K562 (cell line): ENCODE measurements at regions not wholly inside any gene's neighbourhood (a gene's known extent, or its start where the extent isn't known, plus 50 kb on each side); places are given as distances from the start of the nearest gene placed in this dataset.

ENCODE experiments used
- CREBBP ChIP-seq: IDR thresholded peaks from one replicate; pipeline ENCODE4 v1.6.1; 2012; ENCODE audit warnings: low read depth, mild to moderate bottlenecking, control low read depth, inconsistent platforms, low read length
- ZNF79 ChIP-seq: fragments of 250-450 bp; sonication (Bioruptor Pico); IDR thresholded peaks from 2 replicates; pipeline ENCODE4 v1.4.0; 2020; ENCODE audit warnings: low read depth, mild to moderate bottlenecking, moderate library complexity
- TF ChIP-seq, protein P1 (sequence below), 2 experiments: fragments of 450-650 bp; formaldehyde crosslinking in 1 of 2; IDR thresholded peaks; 2 replicates each; pipeline versions ENCODE4 v1.4.0 to v1.6.1; 2014 to 2020; ENCODE audit warnings: mild to moderate bottlenecking in 2 of 2, borderline replicate concordance in 1 of 2, low read depth in 1 of 2

DNA sequence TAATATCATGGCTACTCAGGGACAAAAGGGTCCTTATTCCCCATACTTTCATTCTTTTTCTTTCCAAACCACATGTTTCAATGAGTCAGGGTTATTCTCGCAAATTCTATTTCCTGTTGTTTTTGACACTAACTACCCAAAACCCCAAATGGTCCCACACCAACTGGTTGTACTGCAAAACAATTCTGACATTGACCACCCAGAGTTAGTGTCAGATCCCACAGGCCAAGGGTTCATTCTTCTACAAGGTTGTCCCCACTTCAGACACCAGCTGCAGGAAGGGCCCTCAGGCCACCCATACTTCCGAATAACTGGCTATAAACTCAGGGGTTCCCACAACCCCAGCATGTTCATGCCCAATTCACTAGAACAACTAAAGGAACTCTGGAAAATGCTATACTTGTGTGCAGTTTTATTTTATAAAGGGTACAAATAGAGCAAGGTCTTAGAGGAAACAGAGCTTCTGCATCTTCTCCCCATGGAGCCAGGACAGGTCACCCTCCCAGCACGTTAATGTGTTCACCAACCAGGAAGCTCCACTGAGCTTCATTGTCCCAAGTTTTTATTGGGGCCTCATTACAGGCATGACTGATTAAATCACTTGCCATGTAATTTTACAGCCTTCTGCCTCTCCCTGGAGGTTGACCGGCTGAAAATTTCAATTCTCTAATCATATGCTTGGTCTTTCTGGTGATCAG lies 334.8 kb downstream of the DRD1 start (continued):
- TF ChIP-seq, protein P1, sequence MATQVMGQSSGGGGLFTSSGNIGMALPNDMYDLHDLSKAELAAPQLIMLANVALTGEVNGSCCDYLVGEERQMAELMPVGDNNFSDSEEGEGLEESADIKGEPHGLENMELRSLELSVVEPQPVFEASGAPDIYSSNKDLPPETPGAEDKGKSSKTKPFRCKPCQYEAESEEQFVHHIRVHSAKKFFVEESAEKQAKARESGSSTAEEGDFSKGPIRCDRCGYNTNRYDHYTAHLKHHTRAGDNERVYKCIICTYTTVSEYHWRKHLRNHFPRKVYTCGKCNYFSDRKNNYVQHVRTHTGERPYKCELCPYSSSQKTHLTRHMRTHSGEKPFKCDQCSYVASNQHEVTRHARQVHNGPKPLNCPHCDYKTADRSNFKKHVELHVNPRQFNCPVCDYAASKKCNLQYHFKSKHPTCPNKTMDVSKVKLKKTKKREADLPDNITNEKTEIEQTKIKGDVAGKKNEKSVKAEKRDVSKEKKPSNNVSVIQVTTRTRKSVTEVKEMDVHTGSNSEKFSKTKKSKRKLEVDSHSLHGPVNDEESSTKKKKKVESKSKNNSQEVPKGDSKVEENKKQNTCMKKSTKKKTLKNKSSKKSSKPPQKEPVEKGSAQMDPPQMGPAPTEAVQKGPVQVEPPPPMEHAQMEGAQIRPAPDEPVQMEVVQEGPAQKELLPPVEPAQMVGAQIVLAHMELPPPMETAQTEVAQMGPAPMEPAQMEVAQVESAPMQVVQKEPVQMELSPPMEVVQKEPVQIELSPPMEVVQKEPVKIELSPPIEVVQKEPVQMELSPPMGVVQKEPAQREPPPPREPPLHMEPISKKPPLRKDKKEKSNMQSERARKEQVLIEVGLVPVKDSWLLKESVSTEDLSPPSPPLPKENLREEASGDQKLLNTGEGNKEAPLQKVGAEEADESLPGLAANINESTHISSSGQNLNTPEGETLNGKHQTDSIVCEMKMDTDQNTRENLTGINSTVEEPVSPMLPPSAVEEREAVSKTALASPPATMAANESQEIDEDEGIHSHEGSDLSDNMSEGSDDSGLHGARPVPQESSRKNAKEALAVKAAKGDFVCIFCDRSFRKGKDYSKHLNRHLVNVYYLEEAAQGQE (IDR thresholded peaks at IDR 0.05; ENCODE audit: borderline replicate concordance), result no peak
- TF ChIP-seq, protein P1 (CRISPR knock-in tag; IDR thresholded peaks at IDR 0.05; ENCODE audit: low read depth), result no peak
- TF ChIP-seq CREBBP (no peak), ZNF79 (CRISPR knock-in tag) (no peak)
